ENCODE measurements at regions not wholly inside any gene's neighbourhood (a gene's known extent, or its start where the extent isn't known, plus 50 kb on each side); places are given as distances from the start of the nearest gene placed in this dataset.

DNA sequence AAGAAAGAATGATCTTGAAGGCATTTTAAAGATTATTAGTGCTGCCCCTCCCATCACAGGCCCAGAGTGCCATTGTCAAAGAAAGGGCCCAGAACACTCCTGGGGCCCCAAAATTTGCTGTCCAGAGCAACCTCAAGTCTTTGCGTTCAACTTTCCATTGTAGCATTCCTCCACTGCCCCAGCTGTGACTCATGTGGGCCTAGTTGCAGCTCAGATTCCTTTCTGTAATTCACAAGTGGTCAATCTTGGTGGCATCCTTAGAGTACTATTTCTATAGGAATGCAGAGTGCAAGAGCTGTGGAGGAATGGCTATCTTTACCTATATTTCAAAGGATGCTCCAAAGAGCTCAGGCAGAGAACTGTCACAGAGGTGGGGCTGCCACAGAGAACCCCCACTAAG, 1500.8 kb upstream of the IGFBP7 start:
- FAIRE-seq, result no peak
- WGBS, 3 donors, result 92 to 100% (median 96%) methylated on average over 1 of the region's 1 CpG
- DNase-seq, result no peak

DNA sequence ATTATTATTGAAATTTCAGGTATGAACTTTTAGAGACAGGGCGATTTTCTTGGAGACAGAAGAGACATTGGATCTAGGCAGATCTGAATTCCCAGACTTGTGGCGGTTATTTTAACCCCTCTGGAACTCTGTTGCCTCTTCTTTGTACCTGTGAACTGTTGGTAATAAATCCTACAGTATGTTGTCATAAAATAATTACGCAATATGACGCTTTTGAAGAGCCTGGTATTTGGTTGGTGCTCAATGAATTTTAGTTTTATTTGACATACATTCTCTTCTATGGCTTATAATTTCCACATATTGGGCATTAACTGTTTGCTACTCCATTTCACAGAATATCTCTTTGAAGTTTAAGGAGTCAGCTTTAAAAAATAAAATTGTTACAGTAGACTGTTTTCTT, 1496.1 kb upstream of the IGFBP7 start:
- peak in 1 of 2 donors; percentile 6 for DNase-seq
- Histone ChIP-seq H3K4me3 (ENCODE audit: low read depth in 1 of 3, low read length in 3 of 3) (no peak overlapping the region), H3K36me3 (ENCODE audit: control insufficient read depth in 3 of 3, insufficient read depth in 2 of 3, low read depth in 1 of 3, low read length in 3 of 3) (no peaks in the 10 kb centered on the region), H3K9me3 (ENCODE audit: control insufficient read depth in 2 of 2, insufficient read depth in 1 of 2, low read depth in 1 of 2, low read length in 1 of 2) (no peaks in the 10 kb centered on the region), H3K4me1 (ENCODE audit: control insufficient read depth in 3 of 3, insufficient read depth in 2 of 3, low read depth in 1 of 3, low read length in 2 of 3) (no peaks in the 10 kb centered on the region), H3K27ac (ENCODE audit: low read depth in 1 of 3, low read length in 2 of 3) (no peak overlapping the region), H3K27me3 (ENCODE audit: control insufficient read depth in 3 of 3, insufficient read depth in 3 of 3, low read length in 3 of 3) (no peaks in the 10 kb centered on the region)
- FAIRE-seq, result no peak
- 39 to 68% (median 45%) methylated on average over 4 of the region's 4 CpGs for WGBS, 3 donors

More for the DNA sequence above, 1500.8 kb upstream of the IGFBP7 start:
- Histone ChIP-seq H3K27me3 (ENCODE audit: control insufficient read depth in 3 of 3, insufficient read depth in 3 of 3, low read length in 3 of 3) (no peaks in the 10 kb centered on the region), H3K36me3 (ENCODE audit: control insufficient read depth in 3 of 3, insufficient read depth in 2 of 3, low read depth in 1 of 3, low read length in 3 of 3) (no peaks in the 10 kb centered on the region), H3K4me1 (ENCODE audit: control insufficient read depth in 3 of 3, insufficient read depth in 2 of 3, low read depth in 1 of 3, low read length in 2 of 3) (no peaks in the 10 kb centered on the region), H3K9me3 (ENCODE audit: control insufficient read depth in 2 of 2, insufficient read depth in 1 of 2, low read depth in 1 of 2, low read length in 1 of 2) (no peaks in the 10 kb centered on the region), H3K4me3 (ENCODE audit: low read depth in 1 of 3, low read length in 3 of 3) (no peak overlapping the region), H3K27ac (ENCODE audit: low read depth in 1 of 3, low read length in 2 of 3) (no peak overlapping the region)

DNA sequence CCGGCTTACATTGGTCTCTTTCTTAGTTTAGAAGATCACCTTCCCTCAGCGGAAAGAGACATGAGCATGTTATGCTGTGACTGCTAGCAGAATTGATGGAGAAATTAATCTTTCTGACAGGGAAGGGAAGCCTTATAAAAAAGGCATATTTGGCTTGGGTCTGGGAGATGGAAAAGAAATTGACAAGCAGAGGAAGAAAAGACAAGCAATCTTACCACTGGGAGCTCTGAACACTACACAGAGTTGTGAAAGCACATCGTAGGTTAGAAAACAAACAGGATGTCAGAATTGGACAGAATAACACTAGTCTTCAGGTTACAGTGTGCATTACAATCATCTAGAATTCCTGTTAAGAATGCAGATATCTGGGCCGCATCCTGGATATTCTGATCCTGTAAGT, 1493.8 kb upstream of the IGFBP7 start:
- no peak overlapping the region for H3K27ac ChIP-seq (ENCODE audit: low read depth in 1 of 3, low read length in 2 of 3)
- no peak overlapping the region for H3K4me3 ChIP-seq (ENCODE audit: low read depth in 1 of 3, low read length in 3 of 3)
- FAIRE-seq, result no peak
- H3K27me3 ChIP-seq (ENCODE audit: control insufficient read depth in 3 of 3, insufficient read depth in 3 of 3, low read length in 3 of 3), result no peaks in the 10 kb centered on the region
- WGBS, 3 donors, result 89 to 93% (median 91%) methylated on average over 4 of the region's 4 CpGs
- no peaks in the 10 kb centered on the region for H3K4me1 ChIP-seq (ENCODE audit: control insufficient read depth in 3 of 3, insufficient read depth in 2 of 3, low read depth in 1 of 3, low read length in 2 of 3)
- no peaks in the 10 kb centered on the region for H3K9me3 ChIP-seq (ENCODE audit: control insufficient read depth in 2 of 2, insufficient read depth in 1 of 2, low read depth in 1 of 2, low read length in 1 of 2)
- no peak for DNase-seq
- no peaks in the 10 kb centered on the region for H3K36me3 ChIP-seq (ENCODE audit: control insufficient read depth in 3 of 3, insufficient read depth in 2 of 3, low read depth in 1 of 3, low read length in 3 of 3)

DNA sequence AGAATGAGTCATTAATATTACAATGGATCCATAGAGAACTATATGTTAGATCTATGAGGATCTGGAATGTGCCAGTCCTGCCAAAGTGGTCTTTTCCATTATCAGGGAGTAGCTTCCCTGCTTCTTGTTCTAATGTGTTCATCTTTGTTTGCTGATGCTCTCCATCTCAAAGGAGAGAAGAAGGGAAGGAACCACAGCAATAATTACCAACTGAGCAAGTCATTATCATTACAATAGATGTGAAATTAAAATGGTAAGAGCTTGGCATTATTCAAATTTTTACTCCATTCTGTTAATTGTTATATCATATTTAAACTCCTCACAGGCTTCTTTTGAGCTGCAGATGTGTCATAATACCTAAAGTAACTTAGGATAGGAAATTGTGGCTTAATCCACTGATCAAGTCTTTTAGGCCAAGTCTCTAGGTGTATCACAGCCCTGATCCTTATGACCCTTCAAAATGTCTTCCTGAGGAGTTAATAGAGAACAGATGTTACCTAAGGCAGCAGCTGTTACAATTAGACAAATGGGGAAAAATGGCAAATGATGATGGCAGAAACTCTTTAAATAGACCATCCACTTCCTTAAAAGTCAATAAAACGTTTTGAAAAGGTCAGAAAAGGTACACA, 1492.7 kb upstream of the IGFBP7 start:
- Histone ChIP-seq H3K9me3 (ENCODE audit: control insufficient read depth in 2 of 2, insufficient read depth in 1 of 2, low read depth in 1 of 2, low read length in 1 of 2) (no peaks in the 10 kb centered on the region), H3K27ac (ENCODE audit: low read depth in 1 of 3, low read length in 2 of 3) (no peak overlapping the region), H3K36me3 (ENCODE audit: control insufficient read depth in 3 of 3, insufficient read depth in 2 of 3, low read depth in 1 of 3, low read length in 3 of 3) (no peaks in the 10 kb centered on the region), H3K4me3 (ENCODE audit: low read depth in 1 of 3, low read length in 3 of 3) (no peak overlapping the region), H3K27me3 (ENCODE audit: control insufficient read depth in 3 of 3, insufficient read depth in 3 of 3, low read length in 3 of 3) (no peaks in the 10 kb centered on the region), H3K4me1 (ENCODE audit: control insufficient read depth in 3 of 3, insufficient read depth in 2 of 3, low read depth in 1 of 3, low read length in 2 of 3) (no peaks in the 10 kb centered on the region)
- 0 to 2% (median 0%) methylated on average over 1 of the region's 1 CpG for WGBS, 3 donors
- FAIRE-seq (no peak), DNase-seq (no peak)

DNA sequence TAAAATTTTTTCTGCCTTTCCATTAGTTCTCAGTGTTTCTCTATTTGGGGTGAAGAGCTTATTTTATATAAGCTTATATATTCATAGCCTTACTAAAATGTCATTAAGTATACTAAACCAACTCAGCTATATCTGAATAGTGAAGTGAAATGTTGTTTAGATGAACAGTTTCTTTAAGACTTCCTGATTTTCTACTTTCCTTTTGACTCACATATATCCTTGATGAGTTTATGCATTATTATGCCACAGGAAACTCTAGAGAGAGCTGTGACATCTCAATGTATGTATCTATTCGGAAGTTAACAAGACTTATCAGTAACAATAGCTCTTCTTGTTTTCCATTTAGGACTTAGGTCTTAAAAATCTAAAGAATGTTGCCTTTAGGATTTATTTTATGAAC, 1491.8 kb upstream of the IGFBP7 start:
- no peaks in the 10 kb centered on the region for H3K36me3 ChIP-seq (ENCODE audit: control insufficient read depth in 3 of 3, insufficient read depth in 2 of 3, low read depth in 1 of 3, low read length in 3 of 3)
- FAIRE-seq (no peak), DNase-seq (no peak)
- no peaks in the 10 kb centered on the region for H3K27me3 ChIP-seq (ENCODE audit: control insufficient read depth in 3 of 3, insufficient read depth in 3 of 3, low read length in 3 of 3)
- no peak overlapping the region for H3K4me3 ChIP-seq (ENCODE audit: low read depth in 1 of 3, low read length in 3 of 3)
- H3K4me1 ChIP-seq (ENCODE audit: control insufficient read depth in 3 of 3, insufficient read depth in 2 of 3, low read depth in 1 of 3, low read length in 2 of 3), result no peaks in the 10 kb centered on the region
- no peak overlapping the region for H3K27ac ChIP-seq (ENCODE audit: low read depth in 1 of 3, low read length in 2 of 3)
- WGBS, 3 donors, result 54 to 77% (median 65%) methylated on average over 1 of the region's 1 CpG
- no peaks in the 10 kb centered on the region for H3K9me3 ChIP-seq (ENCODE audit: control insufficient read depth in 2 of 2, insufficient read depth in 1 of 2, low read depth in 1 of 2, low read length in 1 of 2)

DNA sequence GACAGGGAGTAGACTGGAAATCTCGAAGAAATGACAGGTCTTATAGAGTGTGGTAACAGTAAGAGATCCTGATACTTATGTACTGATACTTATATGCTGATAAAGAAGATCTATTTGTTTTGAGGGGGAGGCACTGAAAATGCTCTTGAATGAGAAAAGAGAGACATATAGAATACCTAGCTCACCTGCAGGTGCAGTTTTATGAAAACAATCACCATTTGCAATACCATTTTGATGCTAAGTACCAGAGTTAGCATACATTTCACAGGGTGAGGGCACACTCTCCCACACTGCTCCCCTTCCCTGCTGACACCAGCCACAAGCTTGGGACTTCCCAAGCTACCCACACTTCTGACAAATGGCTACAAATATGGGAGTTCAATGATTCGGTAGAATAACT, 1490.1 kb upstream of the IGFBP7 start:
- H3K27ac ChIP-seq (ENCODE audit: low read depth in 1 of 3, low read length in 2 of 3), result no peak overlapping the region
- H3K4me1 ChIP-seq (ENCODE audit: control insufficient read depth in 3 of 3, insufficient read depth in 2 of 3, low read depth in 1 of 3, low read length in 2 of 3), result no peaks in the 10 kb centered on the region
- 71 to 78% (median 76%) methylated on average over 2 of the region's 2 CpGs for WGBS, 3 donors
- no peaks in the 10 kb centered on the region for H3K9me3 ChIP-seq (ENCODE audit: control insufficient read depth in 2 of 2, insufficient read depth in 1 of 2, low read depth in 1 of 2, low read length in 1 of 2)
- DNase-seq (no peak), FAIRE-seq (no peak)
- no peaks in the 10 kb centered on the region for H3K27me3 ChIP-seq (ENCODE audit: control insufficient read depth in 3 of 3, insufficient read depth in 3 of 3, low read length in 3 of 3)
- no peaks in the 10 kb centered on the region for H3K36me3 ChIP-seq (ENCODE audit: control insufficient read depth in 3 of 3, insufficient read depth in 2 of 3, low read depth in 1 of 3, low read length in 3 of 3)
- no peak overlapping the region for H3K4me3 ChIP-seq (ENCODE audit: low read depth in 1 of 3, low read length in 3 of 3)

DNA sequence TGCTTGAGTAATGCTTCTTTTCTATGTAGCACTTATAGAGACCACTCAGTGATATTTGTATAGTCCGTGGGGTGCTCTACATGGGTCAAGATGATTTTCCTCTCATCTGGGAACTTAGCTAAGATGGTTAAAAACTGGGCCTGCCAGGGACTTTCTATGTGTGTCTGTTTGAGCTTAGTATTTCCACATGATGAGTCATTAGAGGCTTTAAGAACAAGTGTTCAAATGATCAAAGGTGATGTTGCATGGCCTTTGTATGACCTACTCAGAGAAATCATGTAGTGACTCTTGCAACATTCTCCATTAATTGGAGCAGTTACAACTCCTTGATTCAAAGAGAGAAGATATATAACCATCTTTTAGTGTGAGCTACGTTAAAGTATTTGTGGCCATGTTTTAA, 1480.5 kb upstream of the IGFBP7 start:
- WGBS, 3 donors, result 59 to 74% (median 59%) methylated on average over 2 of the region's 2 CpGs
- H3K27me3 ChIP-seq (ENCODE audit: control insufficient read depth in 3 of 3, insufficient read depth in 3 of 3, low read length in 3 of 3), result no peaks in the 10 kb centered on the region
- FAIRE-seq (no peak), DNase-seq (peak in 1 of 2 donors; percentile 43)
- no peaks in the 10 kb centered on the region for H3K9me3 ChIP-seq (ENCODE audit: control insufficient read depth in 2 of 2, insufficient read depth in 1 of 2, low read depth in 1 of 2, low read length in 1 of 2)
- no peak overlapping the region for H3K4me3 ChIP-seq (ENCODE audit: low read depth in 1 of 3, low read length in 3 of 3)
- H3K36me3 ChIP-seq (ENCODE audit: control insufficient read depth in 3 of 3, insufficient read depth in 2 of 3, low read depth in 1 of 3, low read length in 3 of 3), result no peaks in the 10 kb centered on the region
- peak overlapping the region in 1 of 3 donors; percentile 46 for H3K27ac ChIP-seq (ENCODE audit: low read depth in 1 of 3, low read length in 2 of 3)
- peaks cover 0 to 4% (median 0%) of the 10 kb centered on the region in 3 donors for H3K4me1 ChIP-seq (ENCODE audit: control insufficient read depth in 3 of 3, insufficient read depth in 2 of 3, low read depth in 1 of 3, low read length in 2 of 3)

DNA sequence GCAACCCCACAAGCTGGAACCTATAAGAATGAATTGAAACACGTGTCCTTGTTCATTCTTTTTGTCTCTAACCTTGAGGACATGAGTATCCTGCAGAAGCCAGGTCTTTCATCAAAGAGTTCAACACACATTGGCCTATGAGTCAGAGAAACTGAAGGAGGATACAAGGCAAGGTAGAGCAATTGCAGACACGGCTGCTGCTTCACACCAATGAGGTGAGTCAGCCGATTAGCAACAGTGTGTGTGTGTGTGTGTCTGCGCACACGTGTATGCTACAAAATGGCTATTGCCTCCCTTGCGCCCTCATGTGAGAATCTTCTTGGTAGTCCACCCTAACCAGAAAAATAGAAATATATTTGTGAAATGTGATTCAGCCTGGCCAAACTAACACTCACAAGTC, 1477.7 kb upstream of the IGFBP7 start:
- Histone ChIP-seq H3K36me3 (ENCODE audit: control insufficient read depth in 3 of 3, insufficient read depth in 2 of 3, low read depth in 1 of 3, low read length in 3 of 3) (no peaks in the 10 kb centered on the region), H3K9me3 (ENCODE audit: control insufficient read depth in 2 of 2, insufficient read depth in 1 of 2, low read depth in 1 of 2, low read length in 1 of 2) (peaks cover 1 to 5% of the 10 kb centered on the region in 2 donors), H3K4me3 (ENCODE audit: low read depth in 1 of 3, low read length in 3 of 3) (no peak overlapping the region), H3K27ac (ENCODE audit: low read depth in 1 of 3, low read length in 2 of 3) (no peak overlapping the region), H3K4me1 (ENCODE audit: control insufficient read depth in 3 of 3, insufficient read depth in 2 of 3, low read depth in 1 of 3, low read length in 2 of 3) (peaks cover 0 to 4% (median 0%) of the 10 kb centered on the region in 3 donors), H3K27me3 (ENCODE audit: control insufficient read depth in 3 of 3, insufficient read depth in 3 of 3, low read length in 3 of 3) (no peaks in the 10 kb centered on the region)
- 72 to 84% (median 75%) methylated on average over 6 of the region's 6 CpGs for WGBS, 3 donors
- FAIRE-seq, result no peak
- DNase-seq, result no peak

DNA sequence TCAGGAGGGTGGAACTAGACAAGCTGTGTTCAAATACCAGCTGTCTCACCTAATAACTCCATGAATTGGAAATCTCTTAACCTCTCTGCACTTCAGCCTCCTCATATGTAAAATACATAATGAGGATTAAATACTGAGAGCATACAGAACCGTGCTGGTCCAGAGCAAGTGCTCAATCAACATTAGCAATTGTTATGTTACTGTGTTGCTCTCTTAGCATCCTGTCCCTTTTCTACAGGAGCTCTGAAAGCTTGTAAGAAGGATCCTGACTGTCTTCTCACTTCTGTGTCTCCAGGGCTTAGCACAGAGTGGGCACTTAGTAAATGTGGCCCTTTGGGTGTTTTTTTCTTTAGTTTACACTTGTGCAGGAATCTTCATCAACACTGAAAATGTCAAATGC, 1456.1 kb upstream of the IGFBP7 start:
- Histone ChIP-seq H3K9me3 (ENCODE audit: control insufficient read depth in 2 of 2, insufficient read depth in 1 of 2, low read depth in 1 of 2, low read length in 1 of 2) (no peaks in the 10 kb centered on the region), H3K4me1 (ENCODE audit: control insufficient read depth in 3 of 3, insufficient read depth in 2 of 3, low read depth in 1 of 3, low read length in 2 of 3) (peaks cover 0 to 3% (median 0%) of the 10 kb centered on the region in 3 donors), H3K36me3 (ENCODE audit: control insufficient read depth in 3 of 3, insufficient read depth in 2 of 3, low read depth in 1 of 3, low read length in 3 of 3) (no peaks in the 10 kb centered on the region), H3K4me3 (ENCODE audit: low read depth in 1 of 3, low read length in 3 of 3) (no peak overlapping the region), H3K27ac (ENCODE audit: low read depth in 1 of 3, low read length in 2 of 3) (no peak overlapping the region), H3K27me3 (ENCODE audit: control insufficient read depth in 3 of 3, insufficient read depth in 3 of 3, low read length in 3 of 3) (no peaks in the 10 kb centered on the region)
- DNase-seq, result no peak
- no peak for FAIRE-seq
- 22 to 54% (median 28%) methylated on average over 1 of the region's 1 CpG for WGBS, 3 donors

Data from small intestine (tissue), 7 donors.